SU-DHL-6 (cell line): ENCODE measurements at regions not wholly inside any gene's neighbourhood (a gene's known extent, or its start where the extent isn't known, plus 50 kb on each side); places are given as distances from the start of the nearest gene placed in this dataset.

Experiments used
- EZH2phosphoT487 ChIP-seq: fragments of 200-600 bp; sonication (generic), shearing (Covaris generic); conservative IDR thresholded peaks from 2 replicates; pipeline ENCODE4 v1.6.1; 2018; ENCODE audit warnings: mild to moderate bottlenecking, antibody characterized with exemption, low read length, moderate library complexity, mixed read lengths
- TF ChIP-seq, protein P1 (sequence below): fragments of 200-600 bp; sonication (generic); IDR thresholded peaks from one replicate; pipeline ENCODE4 v1.5.1; 2017; ENCODE audit warnings: antibody characterized with exemption, mild to moderate bottlenecking, low read length, moderate library complexity; ENCODE audit not compliant: insufficient read depth, poor library complexity, severe bottlenecking

DNA sequence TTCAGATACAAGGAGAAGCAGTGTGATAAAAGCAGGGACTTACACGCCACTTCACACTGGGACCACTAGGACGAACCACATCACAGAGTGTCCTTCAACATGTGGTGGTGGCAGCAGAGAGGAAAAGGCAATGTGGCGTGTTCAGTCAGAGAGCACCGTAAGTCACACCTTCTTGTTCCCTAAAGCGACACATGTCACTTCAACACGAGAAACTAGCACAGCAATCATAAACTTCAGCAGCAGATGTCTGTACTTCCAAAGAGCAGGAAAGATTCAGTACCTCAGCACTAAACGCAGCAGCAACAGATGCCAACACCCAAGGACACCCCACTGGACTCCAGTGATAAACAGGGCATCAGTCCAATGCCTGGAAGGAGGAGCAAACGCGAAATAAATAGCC is 96.7 kb downstream of the AREG start:
- TF ChIP-seq, protein P1, sequence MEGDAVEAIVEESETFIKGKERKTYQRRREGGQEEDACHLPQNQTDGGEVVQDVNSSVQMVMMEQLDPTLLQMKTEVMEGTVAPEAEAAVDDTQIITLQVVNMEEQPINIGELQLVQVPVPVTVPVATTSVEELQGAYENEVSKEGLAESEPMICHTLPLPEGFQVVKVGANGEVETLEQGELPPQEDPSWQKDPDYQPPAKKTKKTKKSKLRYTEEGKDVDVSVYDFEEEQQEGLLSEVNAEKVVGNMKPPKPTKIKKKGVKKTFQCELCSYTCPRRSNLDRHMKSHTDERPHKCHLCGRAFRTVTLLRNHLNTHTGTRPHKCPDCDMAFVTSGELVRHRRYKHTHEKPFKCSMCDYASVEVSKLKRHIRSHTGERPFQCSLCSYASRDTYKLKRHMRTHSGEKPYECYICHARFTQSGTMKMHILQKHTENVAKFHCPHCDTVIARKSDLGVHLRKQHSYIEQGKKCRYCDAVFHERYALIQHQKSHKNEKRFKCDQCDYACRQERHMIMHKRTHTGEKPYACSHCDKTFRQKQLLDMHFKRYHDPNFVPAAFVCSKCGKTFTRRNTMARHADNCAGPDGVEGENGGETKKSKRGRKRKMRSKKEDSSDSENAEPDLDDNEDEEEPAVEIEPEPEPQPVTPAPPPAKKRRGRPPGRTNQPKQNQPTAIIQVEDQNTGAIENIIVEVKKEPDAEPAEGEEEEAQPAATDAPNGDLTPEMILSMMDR = no peak
- TF ChIP-seq EZH2phosphoT487 = no peak
